Natural killer cell treated with Interleukin-12 subunit alpha and Interleukin-12 subunit beta and Interleukin-15 and Interleukin-18, amount 100 ng/mL, for 72 hours (primary cell): ENCODE measurements at regions not wholly inside any gene's neighbourhood (a gene's known extent, or its start where the extent isn't known, plus 50 kb on each side); places are given as distances from the start of the nearest gene placed in this dataset.
A peak's percentile ranks its signal among the peaks of the same experiment; 100 is the strongest.

Experiments
- ATAC-seq, 2 donors: fragments of 150-1000 bp; cut with Tn5 transposase in 1 of 2; sonication (Bioruptor Pico), chemical (Tn5 transposase) in 1 of 2; 2 replicates each; pipeline ENCODE4 v1.10.0; 2021
- DNase-seq: peaks from one replicate; pipeline ENCODE4 v3.0.0; 2022; ENCODE audit warnings: low spot score
- H3K27ac Mint-ChIP-seq, 2 donors: 1 replicate in 1 of 2; 2 replicates in 1 of 2; pipeline ENCODE4 v1.8.0; 2022; ENCODE audit warnings: mixed read lengths in 2 of 2, mild to moderate bottlenecking in 1 of 2, moderate library complexity in 1 of 2
- H3K27me3 Mint-ChIP-seq, 2 donors: 1 replicate in 1 of 2; 2 replicates in 1 of 2; pipeline ENCODE4 v1.8.0; 2022; ENCODE audit warnings: mixed read lengths in 2 of 2
- H3K36me3 Mint-ChIP-seq: one replicate; pipeline ENCODE4 v1.8.0; 2022; ENCODE audit warnings: mixed read lengths
- H3K4me1 Mint-ChIP-seq, 2 donors: 1 replicate in 1 of 2; 2 replicates in 1 of 2; pipeline ENCODE4 v1.8.0; 2022; ENCODE audit warnings: low read depth in 2 of 2, mixed read lengths in 2 of 2, mild to moderate bottlenecking in 1 of 2
- H3K4me3 Mint-ChIP-seq: one replicate; pipeline ENCODE4 v1.8.0; 2022; ENCODE audit warnings: mixed read lengths
- H3K9me3 Mint-ChIP-seq: 2 replicates; pipeline ENCODE4 v1.8.0; 2022; ENCODE audit warnings: mixed read lengths

- DNase-seq (no peak), ATAC-seq (no peak)
- Mint-ChIP-seq H3K36me3 (no peaks in the 10 kb centered on the region), H3K4me1 (no peaks in the 10 kb centered on the region), H3K9me3 (no peaks in the 10 kb centered on the region), H3K4me3 (no peak overlapping the region), H3K27me3 (peaks cover 22 to 29% of the 10 kb centered on the region in 2 donors), H3K27ac (no peak overlapping the region)
Measured at GRCh38 chr2:152227969-152228592, 52.5 kb upstream of the STAM2 start.

GRCh38 chr2:152231446-152231845, 55.9 kb upstream of the STAM2 start:
- Mint-ChIP-seq H3K27me3 (peaks cover 7 to 8% of the 10 kb centered on the region in 2 donors), H3K36me3 (no peaks in the 10 kb centered on the region), H3K4me1 (no peaks in the 10 kb centered on the region), H3K9me3 (no peaks in the 10 kb centered on the region), H3K4me3 (no peak overlapping the region), H3K27ac (no peak overlapping the region)
- no peak for DNase-seq
- ATAC-seq = no peak

- H3K36me3 Mint-ChIP-seq = no peaks in the 10 kb centered on the region
- no peak overlapping the region for H3K4me3 Mint-ChIP-seq
- H3K4me1 Mint-ChIP-seq = no peaks in the 10 kb centered on the region
- ATAC-seq = no peak
- no peak for DNase-seq
- no peaks in the 10 kb centered on the region for H3K9me3 Mint-ChIP-seq
- no peak overlapping the region for H3K27ac Mint-ChIP-seq
- H3K27me3 Mint-ChIP-seq = peaks cover 3 to 7% of the 10 kb centered on the region in 2 donors
Measured at GRCh38 chr2:152234277-152234676, 58.7 kb upstream of the STAM2 start.

GRCh38 chr2:152236191-152236925, 60.8 kb upstream of the STAM2 start:
- Mint-ChIP-seq H3K27ac (no peak overlapping the region), H3K4me1 (no peaks in the 10 kb centered on the region), H3K36me3 (no peaks in the 10 kb centered on the region), H3K9me3 (no peaks in the 10 kb centered on the region), H3K27me3 (peaks cover 2 to 5% of the 10 kb centered on the region in 2 donors), H3K4me3 (no peak overlapping the region)
- DNase-seq = no peak
- no peak for ATAC-seq

GRCh38 chr2:152238016-152238415, 62.5 kb upstream of the STAM2 start:
- no peaks in the 10 kb centered on the region for H3K9me3 Mint-ChIP-seq
- no peak for ATAC-seq
- no peak overlapping the region for H3K27ac Mint-ChIP-seq
- H3K4me3 Mint-ChIP-seq = no peak overlapping the region
- H3K27me3 Mint-ChIP-seq = no peaks in the 10 kb centered on the region
- H3K36me3 Mint-ChIP-seq = no peaks in the 10 kb centered on the region
- no peaks in the 10 kb centered on the region for H3K4me1 Mint-ChIP-seq
- DNase-seq = no peak

- Mint-ChIP-seq H3K27ac (no peak overlapping the region), H3K9me3 (no peaks in the 10 kb centered on the region), H3K4me1 (no peaks in the 10 kb centered on the region), H3K4me3 (no peak overlapping the region), H3K27me3 (peaks cover 0 to 4% of the 10 kb centered on the region in 2 donors), H3K36me3 (no peaks in the 10 kb centered on the region)
- no peak for DNase-seq
- no peak for ATAC-seq
Measured at GRCh38 chr2:152240559-152241231, 65.1 kb upstream of the STAM2 start.

GRCh38 chr2:152241948-152242729, 66.6 kb upstream of the STAM2 start:
- Mint-ChIP-seq H3K27ac (no peak overlapping the region), H3K36me3 (no peaks in the 10 kb centered on the region), H3K9me3 (no peaks in the 10 kb centered on the region), H3K4me3 (no peak overlapping the region), H3K4me1 (no peaks in the 10 kb centered on the region), H3K27me3 (peaks cover 0 to 4% of the 10 kb centered on the region in 2 donors)
- ATAC-seq (no peak), DNase-seq (no peak)

- Mint-ChIP-seq H3K4me1 (no peaks in the 10 kb centered on the region), H3K36me3 (no peaks in the 10 kb centered on the region), H3K27ac (no peak overlapping the region), H3K9me3 (no peaks in the 10 kb centered on the region), H3K4me3 (no peak overlapping the region), H3K27me3 (peaks cover 0 to 4% of the 10 kb centered on the region in 2 donors)
- ATAC-seq = peak in 1 of 2 donors; percentile 43
- no peak for DNase-seq
Measured at GRCh38 chr2:152242787-152243472, 67.4 kb upstream of the STAM2 start.

- Mint-ChIP-seq H3K27me3 (peaks cover 0 to 4% of the 10 kb centered on the region in 2 donors), H3K4me1 (no peaks in the 10 kb centered on the region), H3K4me3 (no peak overlapping the region), H3K27ac (no peak overlapping the region), H3K9me3 (no peaks in the 10 kb centered on the region), H3K36me3 (no peaks in the 10 kb centered on the region)
- ATAC-seq (no peak), DNase-seq (no peak)
Measured at GRCh38 chr2:152243761-152244640, 68.4 kb upstream of the STAM2 start.

GRCh38 chr2:152245653-152246052, 70.1 kb upstream of the STAM2 start:
- no peak overlapping the region for H3K27ac Mint-ChIP-seq
- DNase-seq (no peak), ATAC-seq (no peak)
- no peaks in the 10 kb centered on the region for H3K9me3 Mint-ChIP-seq
- peaks cover 0 to 4% of the 10 kb centered on the region in 2 donors for H3K27me3 Mint-ChIP-seq
- H3K4me3 Mint-ChIP-seq = no peak overlapping the region
- no peaks in the 10 kb centered on the region for H3K36me3 Mint-ChIP-seq
- H3K4me1 Mint-ChIP-seq = no peaks in the 10 kb centered on the region

- DNase-seq (no peak), ATAC-seq (no peak)
- H3K4me1 Mint-ChIP-seq = no peaks in the 10 kb centered on the region
- H3K9me3 Mint-ChIP-seq = no peaks in the 10 kb centered on the region
- no peak overlapping the region for H3K27ac Mint-ChIP-seq
- H3K27me3 Mint-ChIP-seq = peaks cover 0 to 4% of the 10 kb centered on the region in 2 donors
- no peaks in the 10 kb centered on the region for H3K36me3 Mint-ChIP-seq
- H3K4me3 Mint-ChIP-seq = no peak overlapping the region
Measured at GRCh38 chr2:152246686-152247336, 71.2 kb upstream of the STAM2 start.

GRCh38 chr2:152247337-152247695, 71.8 kb upstream of the STAM2 start:
- ATAC-seq (no peak), DNase-seq (no peak)
- no peak overlapping the region for H3K4me3 Mint-ChIP-seq
- no peak overlapping the region for H3K27ac Mint-ChIP-seq
- no peaks in the 10 kb centered on the region for H3K4me1 Mint-ChIP-seq
- H3K27me3 Mint-ChIP-seq = peaks cover 0 to 4% of the 10 kb centered on the region in 2 donors
- H3K9me3 Mint-ChIP-seq = no peaks in the 10 kb centered on the region
- no peaks in the 10 kb centered on the region for H3K36me3 Mint-ChIP-seq
